RPMI8226 (cell line): ENCODE measurements at regions not wholly inside any gene's neighbourhood (a gene's known extent, or its start where the extent isn't known, plus 50 kb on each side); places are given as distances from the start of the nearest gene placed in this dataset.
"Not testable (repeated sequence)": the region's sequence is repeated elsewhere in the genome, so short reads cannot be mapped to it uniquely, and the experiment has no call there.

ENCODE experiments used
- DNase-seq: peaks from one replicate; pipeline ENCODE4 v3.0.0-alpha.2; 2015

DNA sequence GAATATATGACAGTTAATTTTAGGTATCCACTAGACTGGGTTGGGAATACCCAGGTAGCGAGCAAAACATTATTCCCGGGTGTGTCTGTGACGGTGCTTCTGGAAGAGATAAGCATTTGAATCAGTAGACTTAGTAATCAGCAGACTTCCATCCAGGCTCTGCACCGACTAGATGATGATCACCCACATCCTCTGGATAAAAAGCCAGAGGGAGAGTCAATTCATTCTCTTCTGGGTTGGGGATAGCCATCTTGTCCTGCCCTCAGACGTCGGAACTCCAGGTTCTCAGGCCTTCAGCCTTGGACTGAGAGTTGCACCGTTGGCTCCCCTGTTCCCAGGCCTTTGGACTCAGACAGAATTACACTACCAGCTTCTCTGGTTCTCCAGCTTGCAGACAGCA, 168.0 kb downstream of the PHLDA1 start:
- no peak for DNase-seq

DNA sequence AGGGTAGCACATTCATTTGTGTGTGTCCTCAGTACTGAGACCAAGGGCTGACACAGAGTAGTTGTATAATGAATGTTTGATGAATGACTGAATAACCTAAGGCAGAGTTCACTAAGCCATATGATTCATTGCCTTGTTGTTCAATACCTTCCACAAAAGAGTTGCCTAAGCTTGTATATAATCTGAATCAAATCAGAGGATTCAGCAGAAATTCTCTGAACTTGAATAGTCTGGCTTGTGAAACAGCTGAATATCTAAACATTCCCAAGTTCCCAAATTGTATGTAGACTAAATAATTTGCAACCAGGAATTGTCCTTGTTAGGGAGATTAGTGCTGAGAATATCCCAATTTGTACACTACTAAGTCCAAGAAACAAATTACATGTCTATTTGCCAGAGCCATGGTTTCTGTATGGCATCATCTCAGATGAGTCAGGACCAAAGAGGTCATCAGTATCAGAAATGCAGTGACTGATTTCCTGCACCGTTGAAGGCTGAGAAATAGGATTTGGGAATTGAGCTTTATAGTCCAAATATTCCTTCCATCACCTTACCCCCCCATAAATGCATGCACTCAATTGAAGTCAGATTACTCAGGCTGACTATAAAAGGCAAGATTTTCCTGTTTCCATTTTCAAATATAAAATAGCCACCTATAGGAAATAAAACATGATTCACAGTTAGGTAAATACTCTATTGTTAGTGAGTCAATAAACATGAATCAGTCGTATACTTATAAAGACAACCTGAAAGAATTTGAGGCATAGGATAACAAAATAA, 168.7 kb downstream of the PHLDA1 start:
- DNase-seq = no peak

DNA sequence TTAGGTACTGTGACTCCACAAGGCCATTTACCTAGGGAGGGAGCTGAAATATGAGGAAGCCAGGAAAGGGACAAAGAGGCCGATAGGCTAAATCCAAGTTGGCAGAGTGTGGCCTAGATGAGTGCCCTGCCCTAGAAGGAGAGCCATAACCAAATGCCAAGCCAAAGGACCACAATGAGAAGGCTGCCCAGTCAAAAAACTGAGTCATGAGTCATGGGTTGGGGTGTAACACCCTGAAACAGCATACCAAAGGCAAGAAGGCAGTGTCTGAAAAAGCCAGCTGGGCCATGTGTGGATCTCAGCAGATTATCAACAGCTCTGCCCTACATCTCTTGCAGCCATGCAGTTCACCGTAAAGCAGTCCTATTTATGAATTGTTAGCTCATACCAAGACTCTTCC, 171.7 kb downstream of the PHLDA1 start:
- no peak for DNase-seq

DNA sequence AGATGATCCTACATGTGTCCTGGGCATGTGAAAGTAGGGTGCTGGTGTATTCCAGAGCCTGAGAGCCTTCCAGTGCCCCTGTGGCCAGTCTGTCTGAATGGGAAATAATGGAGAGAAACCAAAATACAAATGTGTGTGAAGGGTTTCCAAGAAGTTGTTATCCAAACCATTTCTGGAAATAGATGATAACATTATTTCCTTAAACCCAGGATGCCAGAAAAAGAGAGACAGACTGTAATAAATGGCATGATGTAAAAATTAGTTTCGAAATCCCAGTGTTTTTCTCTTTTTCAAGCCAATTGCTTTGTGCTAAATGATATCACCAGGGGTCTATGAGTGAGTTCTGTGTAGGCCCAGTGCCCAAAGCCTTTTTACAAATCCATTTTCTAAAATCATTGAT, 175.3 kb downstream of the PHLDA1 start:
- DNase-seq = no peak

DNA sequence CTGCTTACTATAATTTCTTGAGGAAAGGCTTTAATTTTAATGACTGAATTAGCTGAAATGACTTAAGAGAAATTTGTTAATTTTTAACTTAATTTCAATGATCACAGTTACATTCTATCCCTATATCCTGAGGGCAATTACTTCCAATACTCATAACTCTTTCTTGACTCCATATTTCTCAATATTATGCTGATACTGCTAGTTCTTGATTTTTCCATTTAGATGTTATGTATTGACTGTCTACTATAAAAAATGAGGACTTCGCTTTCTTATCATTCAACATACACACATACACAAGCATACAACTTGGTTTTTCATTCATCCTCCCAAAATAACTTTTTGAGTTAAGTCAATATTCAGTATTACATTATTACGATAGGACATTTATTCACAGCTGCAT, 176.2 kb downstream of the PHLDA1 start:
- DNase-seq = no peak

DNA sequence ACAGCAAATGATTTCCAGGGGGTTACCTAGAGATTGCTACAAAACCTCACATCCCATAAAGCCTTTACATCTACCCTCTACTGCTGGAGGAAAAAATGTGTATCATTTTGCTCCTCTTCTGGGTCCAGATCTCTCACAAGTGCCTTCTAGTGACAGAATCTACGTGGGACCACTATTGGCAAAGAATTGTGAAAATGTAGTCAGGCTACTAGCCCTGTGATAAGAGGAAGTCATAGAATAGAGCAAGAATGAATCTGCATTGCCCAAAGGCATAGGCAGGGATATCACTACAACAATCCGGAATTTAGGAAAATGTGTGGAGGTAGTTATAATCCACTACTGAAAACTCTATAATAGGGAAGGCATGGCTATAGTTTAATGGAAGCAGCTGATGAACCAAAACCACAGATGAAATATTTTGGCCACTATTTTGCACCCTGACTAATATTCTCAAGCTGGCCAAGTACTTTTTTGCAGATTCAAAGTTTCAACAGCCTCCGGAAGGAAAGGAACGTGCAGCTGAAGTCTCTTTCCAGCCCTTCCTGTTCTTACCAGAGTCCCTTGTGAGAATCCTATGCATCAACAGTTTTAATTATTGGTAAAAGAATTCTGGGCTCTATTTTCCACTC, 176.8 kb downstream of the PHLDA1 start:
- DNase-seq = no peak

DNA sequence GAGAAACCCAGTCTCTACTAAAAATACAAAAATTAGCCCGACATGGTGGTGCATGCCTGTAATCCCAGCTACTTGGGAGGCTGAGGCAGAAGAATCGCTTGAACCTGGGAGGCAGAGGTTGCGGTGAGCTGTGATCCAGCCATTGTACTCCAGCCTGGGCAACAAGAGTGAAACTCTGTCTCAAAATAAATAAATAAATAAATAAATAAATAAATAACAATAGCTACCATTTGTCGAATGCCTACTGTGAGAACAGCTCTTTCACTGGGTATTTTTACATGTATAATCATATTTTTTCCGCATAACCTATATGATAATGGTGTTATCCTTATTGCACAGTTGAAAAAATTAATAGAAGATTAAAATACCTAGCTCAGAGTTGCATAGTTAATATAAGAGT, 177.4 kb downstream of the PHLDA1 start:
- not testable (repeated sequence) for DNase-seq

DNA sequence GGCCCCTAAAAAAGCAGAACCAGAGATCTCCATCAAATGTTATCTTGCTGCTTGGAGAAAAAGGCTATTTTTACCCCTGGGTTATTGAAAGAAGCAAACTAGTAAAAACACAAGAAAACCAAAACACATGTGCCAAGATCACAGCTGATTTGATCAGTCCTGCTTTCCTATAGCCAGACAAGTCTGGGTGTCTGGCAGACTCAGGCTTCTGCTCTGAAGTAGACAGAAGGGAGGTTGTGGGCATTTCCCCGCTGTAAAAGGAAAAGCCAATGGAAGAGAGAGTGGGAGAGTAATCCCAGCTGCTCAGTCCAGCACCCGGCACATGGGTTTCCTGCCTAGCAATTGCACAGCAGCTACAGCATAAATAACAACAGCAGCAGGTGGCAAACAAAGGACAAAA, 177.9 kb downstream of the PHLDA1 start:
- no peak for DNase-seq

DNA sequence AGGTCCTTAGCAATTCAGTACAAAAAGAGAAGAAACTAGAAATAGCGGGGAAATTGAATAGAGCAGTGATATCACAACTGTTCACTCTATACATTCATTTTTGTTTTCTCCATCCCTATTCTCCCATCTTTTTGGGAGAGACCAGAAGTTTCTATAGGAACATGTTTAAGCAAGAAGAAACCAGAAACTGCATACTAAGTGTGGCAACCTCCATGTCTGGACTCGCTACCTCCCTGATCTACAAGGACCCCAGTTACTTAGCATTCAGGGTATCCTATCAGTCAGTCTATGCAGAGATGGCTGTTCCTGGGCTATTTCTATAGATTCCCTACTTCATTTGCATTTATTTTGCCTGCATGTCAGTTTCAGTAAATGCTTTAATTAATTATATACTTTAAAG, 178.6 kb downstream of the PHLDA1 start:
- no peak for DNase-seq

DNA sequence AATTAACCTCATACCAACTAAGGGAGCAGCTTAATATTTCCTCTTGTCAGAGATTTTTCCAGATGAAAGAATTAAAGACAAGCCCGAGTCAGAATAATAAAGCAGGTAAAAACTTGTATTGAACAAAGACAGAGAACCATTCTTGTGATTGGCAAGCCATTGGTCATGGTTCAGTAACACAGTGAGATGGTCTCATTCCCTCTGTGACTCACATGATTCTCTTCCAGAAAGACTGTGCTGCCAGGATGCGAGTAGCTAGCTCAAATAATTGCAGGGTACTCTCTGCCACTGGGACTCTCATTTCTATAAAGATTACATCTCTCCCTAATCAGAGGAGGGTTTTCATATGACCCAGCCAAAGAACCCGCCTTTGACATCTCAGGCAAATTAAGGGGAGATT, 179.4 kb downstream of the PHLDA1 start:
- DNase-seq = no peak

DNA sequence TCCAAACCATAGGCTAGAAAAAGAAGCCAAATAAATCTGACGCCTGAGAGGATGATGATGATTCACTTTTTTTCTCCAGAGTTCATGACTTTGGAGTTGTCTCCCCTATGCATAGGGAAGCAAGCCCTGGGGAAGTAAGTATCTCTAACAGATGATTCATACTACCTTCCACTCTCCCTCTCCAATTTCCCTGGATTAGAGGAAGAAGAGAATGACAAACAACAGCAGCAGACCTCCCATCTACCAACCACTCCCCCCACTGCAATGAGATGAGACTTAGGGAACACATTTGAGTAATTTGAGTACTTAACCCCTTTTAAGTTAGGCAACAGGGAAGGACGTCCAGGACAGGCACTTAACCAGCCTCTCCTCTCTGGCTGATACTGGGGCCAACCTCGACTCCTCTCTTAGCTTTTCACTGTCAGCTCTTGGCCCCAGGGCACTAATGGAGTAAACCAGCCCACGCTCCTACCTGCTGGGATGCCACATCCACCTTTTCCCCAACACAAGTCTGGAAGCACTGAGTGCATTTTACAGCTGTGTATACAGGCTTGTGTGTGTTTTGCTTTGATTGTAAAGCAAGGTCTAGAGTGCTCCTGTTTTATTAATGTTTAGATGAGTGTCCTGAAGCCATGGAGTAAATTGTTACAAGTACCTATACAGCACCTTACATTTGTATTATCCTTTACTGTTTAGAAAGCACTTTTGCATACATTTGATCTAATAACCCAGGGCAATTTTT, 180.7 kb downstream of the PHLDA1 start:
- no peak for DNase-seq

DNA sequence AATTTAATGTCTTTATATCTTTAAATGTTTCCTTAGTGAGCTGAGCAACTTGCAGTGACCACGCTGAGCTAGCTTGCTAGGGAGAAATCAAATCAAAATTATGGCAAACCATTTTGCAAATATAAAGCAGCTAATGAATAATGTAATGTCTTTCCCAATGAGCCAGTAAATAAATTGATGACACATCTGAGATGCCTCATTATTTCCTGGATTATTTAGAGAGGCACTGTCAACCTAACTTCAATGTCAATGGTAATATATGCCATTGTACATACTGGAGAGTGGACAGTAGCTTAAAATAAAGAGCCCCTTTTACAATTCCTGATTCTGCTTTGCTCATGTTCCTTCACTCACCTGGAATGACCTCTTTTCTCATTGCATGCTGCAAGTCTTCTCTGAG, 182.6 kb downstream of the PHLDA1 start:
- DNase-seq = no peak

DNA sequence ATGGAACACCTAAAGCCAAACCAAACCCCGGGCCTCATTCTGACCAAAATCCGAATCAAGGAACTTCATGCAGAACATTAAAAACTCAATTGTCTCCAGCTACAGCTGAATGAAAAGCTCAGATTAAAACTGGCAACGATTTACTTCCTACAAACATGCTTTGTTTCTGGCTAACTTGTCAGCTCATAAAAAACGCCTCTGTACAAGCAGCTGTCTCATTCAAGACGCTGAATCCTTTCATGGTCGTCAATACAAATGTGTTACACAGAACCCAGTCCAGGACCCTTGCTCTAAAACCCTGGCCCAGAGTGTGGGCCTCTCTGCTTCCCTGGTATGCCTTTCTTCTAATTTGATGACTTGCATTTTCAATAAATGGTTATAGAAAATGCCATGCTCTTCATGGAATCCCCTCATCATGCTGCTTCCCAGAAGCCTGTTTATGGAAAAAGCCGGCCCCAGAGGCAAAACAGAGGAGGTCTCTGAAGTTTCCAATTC, 183.1 kb downstream of the PHLDA1 start:
- DNase-seq = no peak

DNA sequence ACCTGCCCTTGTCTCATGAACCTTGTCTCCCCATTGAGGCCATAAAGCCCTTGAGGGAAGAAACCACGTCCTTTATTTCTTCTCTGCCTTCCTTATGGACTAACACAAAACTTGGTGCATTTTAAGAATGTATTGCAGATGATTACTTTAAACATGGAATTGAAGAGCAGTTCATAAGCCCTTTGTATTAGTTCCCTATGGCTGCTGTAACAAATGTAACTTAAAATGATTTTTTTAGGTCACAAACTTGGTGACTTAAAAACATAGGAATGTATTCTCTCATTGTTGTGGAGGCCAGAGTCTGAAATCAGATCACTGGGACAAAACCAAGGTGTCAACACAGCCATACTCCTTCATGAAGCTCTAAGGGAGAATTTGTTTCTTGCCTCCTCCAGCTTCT, 185.5 kb downstream of the PHLDA1 start:
- DNase-seq = no peak

DNA sequence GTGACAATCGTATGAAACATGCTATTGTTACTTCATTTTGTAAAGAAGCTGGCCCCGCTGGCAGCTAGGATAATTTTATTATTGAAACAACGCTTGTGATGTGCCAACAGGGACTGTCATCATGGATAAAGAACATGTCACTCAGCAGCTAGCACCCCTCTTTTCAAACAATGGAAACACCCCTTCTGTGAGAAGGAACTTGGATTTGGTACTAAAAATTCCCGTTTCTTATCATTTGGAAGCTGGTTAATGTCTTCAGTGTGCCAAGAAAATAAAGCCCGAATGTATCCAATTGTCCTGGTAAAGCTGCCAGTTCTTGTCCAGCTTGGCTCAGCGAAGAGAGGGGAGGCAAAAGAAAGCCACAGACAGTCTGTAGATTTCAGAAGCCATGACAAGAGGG, 186.6 kb downstream of the PHLDA1 start:
- no peak for DNase-seq

DNA sequence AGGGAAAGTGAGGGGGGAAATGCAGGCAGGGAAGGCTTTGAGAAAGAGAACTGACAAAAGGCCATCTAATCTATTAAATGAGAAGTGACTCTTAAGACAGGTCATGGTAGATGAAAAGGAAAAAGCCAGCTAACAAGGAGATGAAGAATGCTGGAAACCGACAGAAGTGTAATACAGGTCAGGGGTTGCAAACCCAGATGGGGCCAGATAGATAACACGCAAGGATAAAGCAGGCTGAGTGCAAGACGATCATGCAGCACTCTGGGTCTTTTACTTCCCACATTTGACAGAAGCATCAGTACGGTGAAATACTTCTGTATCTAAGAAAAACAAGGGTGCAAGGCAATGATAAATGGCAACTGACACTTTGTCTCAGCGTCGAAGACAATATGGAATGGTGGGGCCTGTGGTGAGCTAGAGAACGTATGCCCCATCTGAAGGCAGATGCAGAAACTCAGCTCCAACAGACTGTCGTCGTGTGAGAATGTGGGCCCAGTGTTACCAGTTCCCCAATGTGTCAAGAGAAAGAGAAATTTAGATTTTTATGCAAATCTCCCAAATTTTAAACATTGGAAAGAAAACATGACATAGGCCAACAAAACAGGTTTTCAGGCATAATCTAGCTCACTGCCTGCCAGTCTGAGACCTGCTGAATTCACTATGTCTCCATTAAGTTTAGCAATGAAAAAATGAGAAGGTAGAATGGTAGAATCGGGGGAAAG, 187.4 kb downstream of the PHLDA1 start:
- DNase-seq = no peak

DNA sequence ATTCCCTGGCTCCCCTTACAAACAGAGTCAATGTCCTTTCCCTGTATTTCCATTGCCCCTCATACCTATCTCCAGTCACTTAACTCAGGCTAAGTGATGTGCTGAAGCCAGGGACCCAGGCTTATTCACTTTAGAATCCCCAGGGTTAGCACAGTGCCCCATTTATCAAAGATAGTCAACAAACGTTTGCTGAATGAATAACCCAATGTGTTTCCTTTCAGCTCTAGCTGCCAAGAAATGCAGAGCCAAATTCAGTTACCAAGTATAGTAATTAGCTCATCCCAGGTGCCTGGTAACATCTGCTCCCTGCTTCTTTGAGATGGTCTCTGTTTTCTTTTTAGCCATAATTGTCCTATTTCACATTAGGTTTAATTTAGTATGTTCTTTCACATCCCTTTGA, 189.5 kb downstream of the PHLDA1 start:
- DNase-seq = no peak

DNA sequence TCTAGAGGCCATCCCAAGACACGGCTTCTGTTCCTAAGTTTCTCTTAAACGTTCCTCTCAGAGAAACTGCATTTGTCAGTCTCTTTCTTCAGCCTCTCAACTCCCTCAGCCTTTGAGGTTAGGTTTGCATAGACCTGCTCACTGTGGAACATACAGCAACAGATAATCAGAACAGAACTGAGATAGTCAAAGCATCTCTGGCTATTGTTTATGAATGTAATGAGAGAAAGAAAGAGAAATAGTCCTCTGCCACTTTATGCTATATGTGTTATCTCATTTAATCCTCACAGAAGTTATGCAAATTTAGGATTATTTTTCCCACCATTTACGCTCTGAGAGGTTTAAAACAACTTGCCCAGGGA, 190.6 kb downstream of the PHLDA1 start:
- DNase-seq = no peak

DNA sequence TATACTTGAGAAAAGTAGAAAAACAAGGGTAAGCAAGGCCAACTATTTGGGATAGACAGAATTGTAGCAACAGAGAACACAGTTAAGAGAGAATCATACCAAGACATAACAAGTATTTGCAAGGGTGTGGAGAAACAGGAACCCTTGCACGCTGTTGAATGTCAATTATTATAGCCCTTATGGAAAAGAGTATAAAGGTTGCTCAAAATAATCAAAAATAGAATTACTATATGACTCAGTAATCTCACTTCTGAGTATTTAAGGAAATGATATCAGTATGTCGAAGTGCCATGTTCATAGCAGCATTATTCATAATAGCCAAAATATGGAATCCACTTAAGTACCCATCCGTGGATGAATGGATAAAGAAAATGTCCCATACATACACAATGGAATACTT, 193.3 kb downstream of the PHLDA1 start:
- DNase-seq = no peak

DNA sequence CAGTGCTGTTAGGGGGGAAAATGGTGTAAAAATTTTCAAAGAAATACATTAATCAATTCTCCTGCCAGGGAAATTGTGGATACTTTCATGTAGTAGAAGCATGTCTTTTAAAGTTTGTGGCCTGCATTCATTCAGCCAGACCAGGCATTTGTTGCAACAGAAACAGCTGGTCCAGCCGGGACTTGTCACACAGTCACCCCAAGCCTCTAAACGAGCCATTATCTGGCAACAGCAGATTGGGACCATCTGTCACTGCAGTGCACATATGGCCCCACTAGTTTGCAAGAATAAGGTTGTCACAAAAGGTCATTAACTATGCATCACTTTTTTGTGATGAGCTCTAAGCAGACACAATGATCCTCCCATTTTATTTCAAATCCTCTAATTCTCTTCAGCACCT, 193.9 kb downstream of the PHLDA1 start:
- no peak for DNase-seq

DNA sequence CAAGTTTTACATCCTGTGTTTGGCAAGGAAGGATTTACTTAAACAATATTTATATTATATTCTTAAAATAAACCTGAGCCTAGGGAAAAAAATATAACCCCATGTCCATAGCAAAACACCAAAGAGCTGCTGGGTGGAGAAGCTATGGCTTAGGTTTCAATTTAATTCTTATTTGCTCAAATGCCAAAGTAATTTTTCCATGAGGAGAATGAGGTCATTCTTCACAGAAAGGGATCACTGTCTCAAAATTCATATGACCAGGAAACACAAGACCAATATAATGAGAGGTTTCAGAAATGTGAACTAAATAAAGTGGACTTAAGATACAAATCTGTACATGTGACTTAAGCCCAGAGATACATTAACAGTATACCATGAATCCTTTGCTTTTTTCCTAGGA, 195.0 kb downstream of the PHLDA1 start:
- no peak for DNase-seq

DNA sequence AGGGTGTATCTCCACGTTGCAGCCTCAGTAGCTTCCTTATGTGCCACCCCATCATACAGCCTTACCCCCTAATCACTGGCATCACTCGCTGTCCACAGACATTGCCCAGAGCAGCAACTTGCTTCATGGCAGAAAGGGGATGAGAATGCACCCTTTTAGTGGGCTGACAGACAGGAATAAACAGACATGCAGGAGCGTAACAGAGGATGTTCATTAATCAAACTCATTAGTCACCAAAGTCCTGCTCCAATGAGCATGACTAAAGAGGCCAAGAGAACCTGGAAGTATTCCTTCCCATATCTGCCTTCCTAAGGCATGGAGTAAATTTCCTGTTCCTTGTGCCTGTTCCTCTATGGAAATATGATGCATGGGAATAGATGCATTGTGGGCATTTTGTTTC, 197.0 kb downstream of the PHLDA1 start:
- no peak for DNase-seq

DNA sequence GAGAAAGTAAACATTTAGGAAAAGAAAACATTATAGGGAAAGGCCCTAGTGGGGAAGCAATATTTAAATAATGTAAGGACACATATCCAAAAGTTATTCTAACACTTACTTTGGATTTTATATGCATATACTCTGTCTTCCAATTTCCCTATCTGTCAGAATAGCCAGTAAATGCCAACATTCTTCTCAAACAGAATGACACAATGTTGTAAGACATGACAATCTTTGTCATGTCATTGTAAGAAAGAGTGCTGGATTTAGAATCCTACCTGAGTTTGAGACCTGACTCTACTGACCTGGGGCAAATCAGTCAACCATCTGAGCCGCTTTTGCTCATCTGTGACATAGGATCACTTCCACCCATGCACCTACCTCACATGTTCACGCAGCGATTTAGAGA, 198.3 kb downstream of the PHLDA1 start:
- DNase-seq = no peak

DNA sequence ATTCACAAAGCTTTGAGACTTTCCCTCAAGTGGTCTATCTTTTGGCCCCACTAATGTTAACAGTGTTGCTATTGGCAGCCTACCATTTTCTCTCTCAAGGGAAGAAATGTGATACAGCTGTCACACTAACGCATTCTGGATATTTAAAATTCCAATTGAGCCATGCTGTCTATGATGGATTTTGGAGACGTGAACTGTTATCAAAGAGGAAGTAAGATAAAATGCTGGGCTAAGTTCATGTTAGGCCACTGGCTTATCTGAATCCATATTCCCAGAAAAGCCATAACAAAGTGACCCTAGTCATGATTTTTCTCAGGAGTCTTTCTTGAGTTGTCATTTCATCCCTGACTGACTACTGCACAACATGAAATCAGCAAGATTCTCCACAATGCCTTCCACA, 200.2 kb downstream of the PHLDA1 start:
- DNase-seq = no peak
